Right atrium auricular region (tissue), 2 donors: ENCODE measurements at regions not wholly inside any gene's neighbourhood (a gene's known extent, or its start where the extent isn't known, plus 50 kb on each side); places are given as distances from the start of the nearest gene placed in this dataset.

Experiments
- DNase-seq: peaks from one replicate; pipeline ENCODE4 v3.0.0-alpha.2; 2019; ENCODE audit warnings: low spot score
- H3K27ac ChIP-seq, 2 donors: fragments of 200-600 bp; sonication (generic); 1 replicate in 1 of 2; 2 replicates in 1 of 2; pipeline ENCODE4 v1.5.1; 2016 to 2019
- H3K27me3 ChIP-seq, 2 donors: fragments of 200-600 bp; sonication (generic); one replicate each; pipeline versions ENCODE4 v1.5.1 to v1.6.0; 2017 to 2019
- H3K36me3 ChIP-seq: fragments of 200-600 bp; sonication (generic); one replicate; pipeline ENCODE4 v1.5.1; 2016
- H3K4me1 ChIP-seq, 2 donors: fragments of 200-600 bp; sonication (generic); one replicate each; pipeline versions ENCODE4 v1.5.1 to v1.6.0; 2017 to 2019
- H3K4me3 ChIP-seq, 2 donors: fragments of 200-600 bp; sonication (generic); 1 replicate in 1 of 2; 2 replicates in 1 of 2; pipeline ENCODE4 v1.5.1; 2017 to 2019; ENCODE audit warnings: mild to moderate bottlenecking in 1 of 2, moderate library complexity in 1 of 2
- H3K9me3 ChIP-seq, 2 donors: fragments of 200-600 bp; sonication (generic); one replicate each; pipeline ENCODE4 v1.5.1; 2019
- TF ChIP-seq, protein P1 (sequence below), 2 donors: fragments of 200-600 bp; sonication (generic); IDR thresholded peaks; one replicate each; pipeline ENCODE4 v1.5.1; 2019; ENCODE audit warnings: antibody characterized with exemption in 2 of 2

DNA sequence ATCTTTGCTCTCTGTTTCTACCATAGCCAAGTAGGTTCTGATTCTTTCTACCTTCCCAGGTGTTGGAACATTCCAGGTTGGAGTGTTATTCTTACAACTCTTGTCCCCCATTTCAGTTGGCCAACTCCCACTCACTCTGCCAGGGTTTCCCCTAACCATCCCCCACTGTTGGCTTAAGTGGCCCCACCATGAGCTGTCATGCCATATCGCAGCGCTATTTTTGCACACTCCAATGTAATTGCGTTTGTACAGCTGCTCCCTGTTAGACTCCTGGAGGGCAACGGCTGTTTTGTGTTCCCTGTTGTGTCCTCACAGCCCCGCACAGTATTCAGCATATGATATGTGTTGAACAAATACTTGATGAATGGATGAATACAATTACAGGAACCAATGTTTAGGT lies 117.7 kb upstream of the ETS2 start:
- Histone ChIP-seq H3K4me3 (no peak overlapping the region), H3K4me1 (no peaks in the 10 kb centered on the region), H3K9me3 (no peaks in the 10 kb centered on the region), H3K27ac (no peak overlapping the region), H3K36me3 (no peaks in the 10 kb centered on the region), H3K27me3 (no peaks in the 10 kb centered on the region)
- TF ChIP-seq, protein P1, sequence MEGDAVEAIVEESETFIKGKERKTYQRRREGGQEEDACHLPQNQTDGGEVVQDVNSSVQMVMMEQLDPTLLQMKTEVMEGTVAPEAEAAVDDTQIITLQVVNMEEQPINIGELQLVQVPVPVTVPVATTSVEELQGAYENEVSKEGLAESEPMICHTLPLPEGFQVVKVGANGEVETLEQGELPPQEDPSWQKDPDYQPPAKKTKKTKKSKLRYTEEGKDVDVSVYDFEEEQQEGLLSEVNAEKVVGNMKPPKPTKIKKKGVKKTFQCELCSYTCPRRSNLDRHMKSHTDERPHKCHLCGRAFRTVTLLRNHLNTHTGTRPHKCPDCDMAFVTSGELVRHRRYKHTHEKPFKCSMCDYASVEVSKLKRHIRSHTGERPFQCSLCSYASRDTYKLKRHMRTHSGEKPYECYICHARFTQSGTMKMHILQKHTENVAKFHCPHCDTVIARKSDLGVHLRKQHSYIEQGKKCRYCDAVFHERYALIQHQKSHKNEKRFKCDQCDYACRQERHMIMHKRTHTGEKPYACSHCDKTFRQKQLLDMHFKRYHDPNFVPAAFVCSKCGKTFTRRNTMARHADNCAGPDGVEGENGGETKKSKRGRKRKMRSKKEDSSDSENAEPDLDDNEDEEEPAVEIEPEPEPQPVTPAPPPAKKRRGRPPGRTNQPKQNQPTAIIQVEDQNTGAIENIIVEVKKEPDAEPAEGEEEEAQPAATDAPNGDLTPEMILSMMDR (IDR thresholded peaks at IDR 0.05), result no peak
- DNase-seq, result no peak

DNA sequence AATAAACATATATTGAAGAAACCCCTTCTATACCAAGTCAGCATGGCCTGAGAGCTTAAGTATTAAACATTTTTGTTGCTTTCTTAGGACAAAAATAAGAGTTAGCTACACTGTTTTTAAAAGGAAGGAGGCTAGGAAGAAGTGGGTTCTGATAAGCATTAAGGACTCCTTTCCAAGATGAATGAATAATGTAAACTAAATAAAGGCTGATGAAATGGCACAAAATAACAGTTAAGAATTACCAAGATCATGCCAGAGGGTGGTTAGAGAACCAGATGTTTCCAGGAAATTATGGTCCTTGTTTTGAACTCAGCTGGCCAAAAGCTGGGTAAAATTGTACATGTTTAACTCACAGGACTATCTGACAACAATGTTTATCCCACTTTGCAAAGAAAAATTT lies 114.1 kb upstream of the ETS2 start:
- H3K4me1 ChIP-seq, result no peaks in the 10 kb centered on the region
- TF ChIP-seq, protein P1 (IDR thresholded peaks at IDR 0.05), result no peak
- H3K27ac ChIP-seq, result no peak overlapping the region
- H3K9me3 ChIP-seq, result peaks cover 0 to 5% of the 10 kb centered on the region in 2 donors
- DNase-seq, result no peak
- H3K36me3 ChIP-seq, result no peaks in the 10 kb centered on the region
- no peak overlapping the region for H3K4me3 ChIP-seq
- H3K27me3 ChIP-seq, result no peaks in the 10 kb centered on the region

DNA sequence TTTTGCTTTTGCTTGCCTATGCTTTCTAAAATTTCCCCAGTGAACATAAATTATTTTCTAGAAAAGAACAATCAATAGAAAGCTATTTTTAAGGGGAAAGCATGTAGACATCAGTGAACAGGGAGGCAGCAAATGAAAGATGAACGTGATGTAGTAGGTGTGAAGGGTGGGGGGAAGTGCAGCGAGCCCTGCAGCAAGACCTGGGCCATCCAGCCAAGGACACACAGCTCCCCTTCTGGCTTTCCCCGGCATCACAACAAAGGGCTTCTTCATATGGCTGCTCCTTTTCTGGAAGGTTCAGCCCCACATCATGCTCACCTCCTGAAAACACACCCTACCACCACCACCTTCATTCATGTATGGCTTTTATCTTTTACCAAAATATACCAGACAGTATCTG lies 109.2 kb upstream of the ETS2 start:
- H3K4me1 ChIP-seq, result no peaks in the 10 kb centered on the region
- DNase-seq, result no peak
- H3K27me3 ChIP-seq, result no peaks in the 10 kb centered on the region
- H3K36me3 ChIP-seq, result no peaks in the 10 kb centered on the region
- peaks cover 0 to 5% of the 10 kb centered on the region in 2 donors for H3K9me3 ChIP-seq
- TF ChIP-seq, protein P1 (IDR thresholded peaks at IDR 0.05), result no peak
- no peak overlapping the region for H3K4me3 ChIP-seq
- no peak overlapping the region for H3K27ac ChIP-seq

DNA sequence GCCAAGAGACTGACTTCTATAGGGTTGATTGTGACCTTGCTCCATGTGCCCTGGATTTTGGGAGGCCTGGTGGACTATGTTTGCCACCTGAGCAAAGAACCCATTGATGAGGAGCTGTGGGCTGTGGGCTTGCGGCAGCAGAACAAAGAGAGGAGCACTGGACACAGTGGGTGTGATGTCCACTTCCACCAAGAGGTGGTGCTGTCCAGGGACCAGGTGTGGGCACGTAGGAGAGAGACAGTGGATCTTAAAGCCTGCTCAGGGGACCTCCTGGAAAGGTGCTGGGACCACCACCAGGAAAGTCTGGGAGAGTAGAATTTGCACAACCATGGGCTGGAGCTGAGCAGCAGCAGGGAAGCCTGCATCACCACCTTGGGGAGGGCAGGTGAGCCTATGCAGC lies 106.7 kb upstream of the ETS2 start:
- Histone ChIP-seq H3K9me3 (no peaks in the 10 kb centered on the region), H3K4me3 (no peak overlapping the region), H3K4me1 (peaks cover 0 to 7% of the 10 kb centered on the region in 2 donors), H3K27ac (no peak overlapping the region), H3K27me3 (no peaks in the 10 kb centered on the region), H3K36me3 (no peaks in the 10 kb centered on the region)
- TF ChIP-seq, protein P1 (IDR thresholded peaks at IDR 0.05), result no peak
- DNase-seq, result no peak

DNA sequence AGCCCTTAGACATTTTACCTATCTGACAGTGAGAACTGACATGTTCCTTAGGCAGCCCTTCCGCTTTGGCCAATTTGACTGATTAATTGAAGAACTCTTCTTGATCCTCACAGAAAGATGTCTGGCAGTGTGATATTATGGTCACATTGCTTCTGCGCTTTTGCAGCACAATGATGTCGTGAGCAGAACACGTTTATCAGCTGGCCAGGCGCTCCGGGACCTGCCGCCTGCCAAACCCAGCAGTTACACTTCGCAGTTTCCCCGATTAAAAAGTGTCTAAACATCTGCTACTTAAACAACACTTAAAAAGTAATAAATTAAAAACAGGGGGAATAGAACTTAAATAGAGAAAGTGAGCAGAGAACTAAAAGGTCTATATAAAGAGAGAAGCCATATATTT lies 103.5 kb upstream of the ETS2 start:
- DNase-seq, result no peak
- Histone ChIP-seq H3K4me1 (peaks cover 0 to 7% of the 10 kb centered on the region in 2 donors), H3K27ac (no peak overlapping the region), H3K36me3 (no peaks in the 10 kb centered on the region), H3K4me3 (no peak overlapping the region), H3K9me3 (no peaks in the 10 kb centered on the region), H3K27me3 (no peaks in the 10 kb centered on the region)
- TF ChIP-seq, protein P1 (IDR thresholded peaks at IDR 0.05), result no peak

DNA sequence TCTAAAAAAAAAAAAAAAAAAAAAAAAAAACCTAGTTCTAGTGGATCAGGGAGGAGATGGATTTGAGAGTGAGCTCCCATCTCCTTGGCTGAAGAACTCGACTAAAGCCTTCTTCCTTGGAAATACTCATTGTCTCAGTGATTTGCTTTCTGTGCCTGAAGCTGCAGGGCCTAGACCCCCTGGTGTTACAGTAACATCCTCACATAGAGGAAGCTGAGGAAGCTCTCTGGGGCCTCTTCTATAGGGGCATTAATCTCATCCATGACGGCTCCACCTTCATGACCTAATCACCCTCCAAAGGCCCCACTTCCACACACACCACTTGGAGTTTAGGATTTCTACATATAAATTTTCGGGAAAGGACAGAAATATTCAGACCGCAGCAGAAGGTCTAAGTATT lies 95.9 kb upstream of the ETS2 start:
- no peaks in the 10 kb centered on the region for H3K36me3 ChIP-seq
- no peaks in the 10 kb centered on the region for H3K27me3 ChIP-seq
- TF ChIP-seq, protein P1 (IDR thresholded peaks at IDR 0.05), result no peak
- no peaks in the 10 kb centered on the region for H3K9me3 ChIP-seq
- H3K4me3 ChIP-seq, result no peak overlapping the region
- H3K27ac ChIP-seq, result no peak overlapping the region
- H3K4me1 ChIP-seq, result no peaks in the 10 kb centered on the region
- DNase-seq, result no peak
